Chondrocyte (in vitro differentiated cells): ENCODE measurements at regions not wholly inside any gene's neighbourhood (a gene's known extent, or its start where the extent isn't known, plus 50 kb on each side); places are given as distances from the start of the nearest gene placed in this dataset.
A peak's percentile ranks its signal among the peaks of the same experiment; 100 is the strongest.

Source experiments
- DNase-seq: peaks from one replicate; pipeline ENCODE4 v3.0.0; 2021; ENCODE audit warnings: mixed read lengths, low spot score
- H3K27ac Mint-ChIP-seq: one replicate; pipeline ENCODE4 v1.8.0; 2021; ENCODE audit warnings: mild to moderate bottlenecking, moderate library complexity, mixed read lengths; ENCODE audit not compliant: unreplicated experiment
- H3K27me3 Mint-ChIP-seq: 2 replicates; pipeline ENCODE4 v1.8.0; 2021; ENCODE audit warnings: low read depth, mixed read lengths
- H3K36me3 Mint-ChIP-seq: 2 replicates; pipeline ENCODE4 v1.8.0; 2021; ENCODE audit warnings: low read depth, mixed read lengths
- H3K4me1 Mint-ChIP-seq: 2 replicates; pipeline ENCODE4 v1.8.0; 2021; ENCODE audit warnings: low read depth, mild to moderate bottlenecking, mixed read lengths
- H3K4me3 Mint-ChIP-seq: one replicate; pipeline ENCODE4 v1.8.0; 2021; ENCODE audit warnings: mild to moderate bottlenecking, moderate library complexity, mixed read lengths; ENCODE audit not compliant: unreplicated experiment
- H3K9me3 Mint-ChIP-seq: 2 replicates; pipeline ENCODE4 v1.8.0; 2021; ENCODE audit warnings: low read depth, mixed read lengths
- TF ChIP-seq, protein P1 (sequence below): fragments of 200-600 bp; sonication (generic); IDR thresholded peaks from 2 replicates; pipeline ENCODE4 v1.5.0; 2021; ENCODE audit warnings: antibody characterized with exemption, mild to moderate bottlenecking, moderate library complexity

DNA sequence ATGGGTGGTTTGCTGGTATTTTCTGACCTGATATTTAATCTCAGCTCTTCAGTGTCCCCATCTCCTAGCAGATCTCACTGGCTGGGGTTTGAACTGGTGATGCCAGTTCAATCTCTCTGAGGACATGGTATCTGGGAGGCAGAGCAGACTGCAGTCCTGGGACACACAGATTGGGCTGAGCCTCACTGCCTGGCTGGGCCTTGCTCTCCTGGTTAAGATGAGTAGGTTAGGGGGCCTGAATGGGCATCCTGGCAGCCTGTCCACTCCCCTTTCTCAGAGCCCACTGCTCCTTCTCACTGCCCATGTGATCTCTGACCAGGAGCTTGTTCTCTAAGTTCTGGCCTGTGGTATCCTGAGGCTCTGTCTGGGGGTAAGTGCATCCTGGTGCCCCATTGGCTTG, 363.4 kb downstream of the GLRX3 start:
- no peak overlapping the region for H3K27ac Mint-ChIP-seq
- TF ChIP-seq, protein P1, sequence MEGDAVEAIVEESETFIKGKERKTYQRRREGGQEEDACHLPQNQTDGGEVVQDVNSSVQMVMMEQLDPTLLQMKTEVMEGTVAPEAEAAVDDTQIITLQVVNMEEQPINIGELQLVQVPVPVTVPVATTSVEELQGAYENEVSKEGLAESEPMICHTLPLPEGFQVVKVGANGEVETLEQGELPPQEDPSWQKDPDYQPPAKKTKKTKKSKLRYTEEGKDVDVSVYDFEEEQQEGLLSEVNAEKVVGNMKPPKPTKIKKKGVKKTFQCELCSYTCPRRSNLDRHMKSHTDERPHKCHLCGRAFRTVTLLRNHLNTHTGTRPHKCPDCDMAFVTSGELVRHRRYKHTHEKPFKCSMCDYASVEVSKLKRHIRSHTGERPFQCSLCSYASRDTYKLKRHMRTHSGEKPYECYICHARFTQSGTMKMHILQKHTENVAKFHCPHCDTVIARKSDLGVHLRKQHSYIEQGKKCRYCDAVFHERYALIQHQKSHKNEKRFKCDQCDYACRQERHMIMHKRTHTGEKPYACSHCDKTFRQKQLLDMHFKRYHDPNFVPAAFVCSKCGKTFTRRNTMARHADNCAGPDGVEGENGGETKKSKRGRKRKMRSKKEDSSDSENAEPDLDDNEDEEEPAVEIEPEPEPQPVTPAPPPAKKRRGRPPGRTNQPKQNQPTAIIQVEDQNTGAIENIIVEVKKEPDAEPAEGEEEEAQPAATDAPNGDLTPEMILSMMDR = no peak
- H3K27me3 Mint-ChIP-seq = no peaks in the 10 kb centered on the region
- H3K9me3 Mint-ChIP-seq = peaks cover 52% of the 10 kb centered on the region
- H3K36me3 Mint-ChIP-seq = no peaks in the 10 kb centered on the region
- no peaks in the 10 kb centered on the region for H3K4me1 Mint-ChIP-seq
- DNase-seq = peak; percentile 59
- no peak overlapping the region for H3K4me3 Mint-ChIP-seq

DNA sequence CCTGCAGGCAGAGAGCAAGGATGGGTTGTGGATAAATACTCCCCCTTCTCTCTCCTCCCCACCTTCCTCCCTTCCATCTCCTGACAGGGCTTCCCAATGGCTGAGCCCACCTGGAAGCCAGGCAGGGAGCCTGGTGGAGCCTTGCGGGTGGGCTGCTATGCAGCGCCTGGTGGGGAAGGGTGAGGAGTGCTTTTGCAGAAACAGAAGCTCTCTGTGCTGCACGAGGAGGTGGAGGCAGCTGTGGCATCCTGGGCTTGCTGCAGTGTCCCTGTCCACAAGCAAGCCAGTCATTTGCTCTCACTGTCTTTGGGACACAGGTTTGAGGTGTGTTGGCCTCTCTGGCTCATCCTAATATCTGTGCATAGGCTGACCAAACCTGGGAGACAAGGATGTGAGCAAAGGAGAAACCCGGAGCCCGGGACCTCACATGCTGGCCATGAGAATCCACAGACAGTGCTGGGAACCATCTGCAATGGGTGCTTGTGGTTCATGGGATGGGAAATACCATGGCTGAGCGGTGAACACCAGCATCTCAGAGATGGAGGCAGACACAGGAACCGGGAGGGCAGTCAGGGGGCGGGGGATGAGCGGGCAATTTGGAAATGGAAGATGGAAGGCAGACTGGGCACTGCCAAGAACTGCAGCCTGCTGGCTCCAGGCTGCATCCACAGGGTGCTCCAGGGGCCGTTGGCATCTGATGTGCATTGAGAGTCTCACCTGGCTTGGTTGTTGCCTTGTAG, 364.2 kb downstream of the GLRX3 start:
- peak; percentile 54 for DNase-seq
- H3K36me3 Mint-ChIP-seq = no peaks in the 10 kb centered on the region
- H3K27ac Mint-ChIP-seq = no peak overlapping the region
- H3K4me3 Mint-ChIP-seq = no peak overlapping the region
- TF ChIP-seq, protein P1 = no peak
- no peaks in the 10 kb centered on the region for H3K27me3 Mint-ChIP-seq
- no peaks in the 10 kb centered on the region for H3K4me1 Mint-ChIP-seq
- peaks cover 60% of the 10 kb centered on the region for H3K9me3 Mint-ChIP-seq

DNA sequence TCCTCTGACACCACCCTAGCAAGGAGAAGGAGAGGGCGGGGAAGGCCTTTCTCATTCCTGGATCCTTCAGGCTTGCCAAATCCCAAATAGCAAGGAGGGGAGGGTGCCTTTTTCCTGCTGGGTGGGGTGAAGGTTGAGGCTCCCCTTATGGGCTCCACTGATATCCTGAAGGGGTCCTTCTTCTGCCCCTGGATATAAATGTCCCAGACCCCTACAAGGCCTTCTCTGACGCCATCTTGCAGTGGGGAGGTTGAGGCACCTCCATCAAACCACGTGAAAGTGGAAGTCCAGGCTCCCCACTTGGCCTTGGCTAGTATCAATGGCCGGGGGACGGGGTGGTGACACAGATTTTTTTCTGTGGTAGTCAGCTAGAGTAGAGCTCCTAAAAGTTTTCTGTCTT, 371.3 kb downstream of the GLRX3 start:
- TF ChIP-seq, protein P1 = no peak
- no peak overlapping the region for H3K27ac Mint-ChIP-seq
- H3K9me3 Mint-ChIP-seq = peaks cover 52% of the 10 kb centered on the region
- H3K4me3 Mint-ChIP-seq = no peak overlapping the region
- no peak for DNase-seq
- no peaks in the 10 kb centered on the region for H3K36me3 Mint-ChIP-seq
- H3K4me1 Mint-ChIP-seq = no peaks in the 10 kb centered on the region
- peaks cover 3% of the 10 kb centered on the region for H3K27me3 Mint-ChIP-seq

DNA sequence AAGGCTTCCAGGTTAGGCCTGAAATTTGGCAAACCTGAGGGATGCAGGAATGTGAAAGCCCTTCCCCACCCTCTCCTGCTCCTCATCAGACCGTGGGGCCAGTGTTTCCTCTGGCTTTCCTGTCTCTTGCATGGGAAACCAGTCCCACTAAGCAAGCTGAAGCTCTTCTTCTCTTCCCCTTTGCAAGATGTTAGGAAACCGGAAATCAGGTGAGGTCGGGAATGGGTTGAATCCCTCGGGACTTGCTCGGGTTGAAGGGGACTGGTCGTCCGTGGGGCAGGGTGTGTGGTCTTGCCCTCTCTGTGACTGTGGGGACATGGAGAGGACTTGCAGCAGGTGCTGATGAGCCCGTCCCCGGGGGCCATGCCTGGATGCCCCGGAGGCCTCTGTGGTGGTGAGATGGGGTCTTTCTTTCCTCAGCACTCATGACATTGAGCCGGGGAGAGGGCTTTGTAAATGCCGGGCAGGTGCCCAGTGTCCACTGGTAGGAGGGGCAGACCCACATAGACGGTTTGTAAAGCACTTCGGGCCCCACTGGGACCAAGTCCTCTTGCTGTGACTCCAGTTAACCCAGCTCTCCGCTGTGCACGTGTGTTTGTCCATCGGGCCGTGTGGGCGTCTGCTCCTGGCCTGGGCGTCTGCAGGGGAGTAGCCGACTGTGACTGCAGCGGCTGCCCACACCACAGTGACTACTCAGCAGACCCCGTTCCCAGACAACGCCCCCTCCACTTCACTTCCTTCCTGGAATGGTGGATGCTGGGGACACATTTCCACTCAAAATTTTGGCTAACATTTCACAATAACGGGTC, 373.9 kb downstream of the GLRX3 start:
- Mint-ChIP-seq H3K9me3 (peaks cover 31% of the 10 kb centered on the region), H3K27me3 (peaks cover 3% of the 10 kb centered on the region), H3K4me3 (no peak overlapping the region), H3K36me3 (no peaks in the 10 kb centered on the region), H3K27ac (no peak overlapping the region), H3K4me1 (no peaks in the 10 kb centered on the region)
- DNase-seq = no peak
- TF ChIP-seq, protein P1 = no peak

DNA sequence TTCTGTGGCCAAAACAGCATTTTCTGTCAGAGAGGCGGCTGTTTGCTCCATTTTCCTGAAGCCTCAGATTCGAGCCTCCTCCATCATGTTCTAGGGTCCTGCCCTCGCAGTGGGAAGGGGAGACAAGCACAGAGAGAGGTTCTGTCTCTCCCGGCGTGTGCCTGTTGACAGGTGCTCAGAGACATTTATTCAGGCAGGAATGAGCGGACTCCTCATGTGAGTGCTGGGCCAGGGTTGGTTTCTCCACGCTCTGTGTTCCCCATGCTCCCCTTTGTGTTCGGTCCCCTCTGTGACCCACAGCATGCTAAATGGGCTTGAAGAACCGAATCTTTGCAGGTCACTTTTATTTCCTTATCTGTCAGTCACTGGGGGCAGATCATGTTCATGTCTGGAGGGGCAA, 374.6 kb downstream of the GLRX3 start:
- Mint-ChIP-seq H3K27me3 (peaks cover 3% of the 10 kb centered on the region), H3K36me3 (no peaks in the 10 kb centered on the region), H3K4me3 (no peak overlapping the region), H3K4me1 (no peaks in the 10 kb centered on the region), H3K9me3 (peaks cover 24% of the 10 kb centered on the region), H3K27ac (no peak overlapping the region)
- DNase-seq = no peak
- TF ChIP-seq, protein P1 = no peak
